H7 (cell line): ENCODE measurements at regions not wholly inside any gene's neighbourhood (a gene's known extent, or its start where the extent isn't known, plus 50 kb on each side); places are given as distances from the start of the nearest gene placed in this dataset.
"Not testable (repeated sequence)": the region's sequence is repeated elsewhere in the genome, so short reads cannot be mapped to it uniquely, and the experiment has no call there.

Experiments used
- DNase-seq: peaks from one replicate; pipeline ENCODE4 v3.0.0; 2012
- H3K27me3 ChIP-seq: 2 replicates; pipeline ENCODE4 v1.6.0; 2011; ENCODE audit warnings: mild to moderate bottlenecking, low read length; ENCODE audit not compliant: control insufficient read depth, insufficient read depth
- H3K36me3 ChIP-seq: replicated peaks from 2 replicates; pipeline ENCODE4 v1.5.1; 2011; ENCODE audit warnings: low read length; ENCODE audit not compliant: control insufficient read depth, insufficient read depth
- H3K4me3 ChIP-seq: 2 replicates; pipeline ENCODE4 v1.5.1; 2011; ENCODE audit warnings: low read depth, mild to moderate bottlenecking, control low read depth, low read length, moderate library complexity; ENCODE audit not compliant: insufficient read depth

- Histone ChIP-seq H3K36me3 (no peaks in the 10 kb centered on the region), H3K4me3 (no peak overlapping the region), H3K27me3 (no peaks in the 10 kb centered on the region)
- no peak for DNase-seq
These were observed 52.3 kb upstream of the PTPN12 start for GRCh38 chr7:77484785-77485184.

GRCh38 chr7:77482015-77482414, 55.1 kb upstream of the PTPN12 start:
- Histone ChIP-seq H3K4me3 (no peak overlapping the region), H3K27me3 (no peaks in the 10 kb centered on the region)
- no peak for DNase-seq

GRCh38 chr7:77481615-77482014, 55.5 kb upstream of the PTPN12 start:
- H3K4me3 ChIP-seq = no peak overlapping the region
- no peaks in the 10 kb centered on the region for H3K36me3 ChIP-seq
- DNase-seq = no peak
- H3K27me3 ChIP-seq = no peaks in the 10 kb centered on the region

More at GRCh38 chr7:77482015-77482414, 55.1 kb upstream of the PTPN12 start:
- H3K36me3 ChIP-seq = no peaks in the 10 kb centered on the region

GRCh38 chr7:77480102-77480627, 56.9 kb upstream of the PTPN12 start:
- not testable (repeated sequence) for H3K36me3 ChIP-seq

GRCh38 chr7:77479536-77480088, 57.5 kb upstream of the PTPN12 start:
- H3K4me3 ChIP-seq = no peak overlapping the region
- peak; percentile 30 for DNase-seq
- H3K27me3 ChIP-seq = no peaks in the 10 kb centered on the region
- no peaks in the 10 kb centered on the region for H3K36me3 ChIP-seq

More at GRCh38 chr7:77480102-77480627, 56.9 kb upstream of the PTPN12 start:
- not testable (repeated sequence) for H3K27me3 ChIP-seq, DNase-seq, H3K4me3 ChIP-seq

DNA sequence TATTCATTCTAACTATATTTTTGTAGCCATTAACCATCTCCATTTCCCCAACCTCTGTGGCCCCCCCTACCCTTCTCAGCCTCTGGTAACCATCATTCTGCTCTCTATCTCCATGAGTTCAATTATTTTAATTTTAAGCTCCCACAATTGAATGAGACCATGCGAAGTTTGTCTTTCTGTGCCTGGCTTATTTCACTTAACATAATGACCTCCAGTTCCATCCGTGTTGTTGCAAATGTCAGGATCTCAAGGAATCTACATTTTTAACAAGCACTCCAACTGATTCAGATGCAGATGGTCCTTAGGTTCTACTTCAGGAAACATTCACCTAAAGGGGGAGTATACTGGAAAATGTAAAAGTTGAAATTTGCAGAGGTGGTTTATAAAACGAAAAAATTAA, 60.2 kb upstream of the PTPN12 start:
- no peaks in the 10 kb centered on the region for H3K27me3 ChIP-seq
- DNase-seq = no peak
- no peaks in the 10 kb centered on the region for H3K36me3 ChIP-seq
- H3K4me3 ChIP-seq = no peak overlapping the region

DNA sequence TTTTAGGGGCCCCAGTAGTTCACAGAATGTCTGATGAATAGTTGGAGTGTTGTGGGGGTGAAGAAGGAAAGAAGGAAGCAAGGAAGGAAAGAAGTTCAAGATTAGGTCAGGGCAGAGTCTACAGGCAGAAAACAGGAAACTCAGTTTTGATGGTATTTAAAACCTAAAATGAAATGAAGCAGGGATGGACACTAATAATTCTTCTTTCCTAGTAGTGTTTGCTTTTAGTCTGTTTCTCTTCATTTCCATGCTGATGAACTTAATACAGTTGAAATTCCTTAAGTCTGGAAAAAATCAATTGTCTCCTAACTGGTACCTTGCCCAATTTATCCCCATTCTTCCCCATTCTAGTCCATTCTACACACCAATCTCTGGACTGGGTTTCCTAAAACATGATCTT, 59.0 kb upstream of the GSAP start:
- no peak for DNase-seq
- Histone ChIP-seq H3K36me3 (no peaks in the 10 kb centered on the region), H3K4me3 (no peak overlapping the region), H3K27me3 (no peaks in the 10 kb centered on the region)

- no peak for DNase-seq
- H3K4me3 ChIP-seq = no peak overlapping the region
- H3K36me3 ChIP-seq = no peaks in the 10 kb centered on the region
- no peaks in the 10 kb centered on the region for H3K27me3 ChIP-seq
These were observed 58.6 kb upstream of the GSAP start for GRCh38 chr7:77474756-77475155.

DNA sequence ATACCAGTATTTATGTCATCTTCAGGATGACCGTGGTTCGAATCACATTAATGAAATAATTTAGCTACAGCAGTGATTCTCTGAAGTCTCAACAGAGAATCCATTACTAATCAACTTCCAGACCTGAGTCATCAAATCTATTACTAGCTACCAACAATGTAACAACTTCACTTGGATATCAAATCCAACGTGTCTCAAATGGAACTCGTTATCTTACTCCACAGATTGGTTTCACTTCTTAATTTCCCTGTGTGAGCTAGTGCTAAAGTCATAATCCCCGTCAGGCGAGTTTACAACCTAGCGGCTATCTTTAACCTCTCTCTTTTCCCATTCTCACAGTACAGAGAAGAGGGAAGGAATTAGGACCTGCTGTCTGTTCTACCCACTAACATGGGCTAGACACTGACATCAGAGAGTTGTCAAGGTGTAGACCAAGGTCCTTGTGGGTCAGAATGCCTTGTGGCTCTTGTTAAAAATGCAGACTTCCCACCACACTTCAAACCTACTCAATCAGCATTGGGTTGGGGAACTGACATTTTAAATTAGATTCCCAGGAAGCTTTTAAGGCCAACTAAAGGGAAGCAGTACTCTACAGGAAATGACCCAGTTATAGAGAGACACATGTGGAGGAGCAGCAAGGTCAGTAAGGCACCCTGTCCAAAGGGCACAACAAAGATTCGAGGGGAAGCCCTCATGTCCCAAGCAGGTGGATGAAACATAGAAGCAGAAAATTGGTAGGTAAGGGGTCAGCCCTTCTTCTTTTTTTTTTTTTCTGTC, 57.3 kb upstream of the GSAP start:
- no peak for DNase-seq
- Histone ChIP-seq H3K27me3 (no peaks in the 10 kb centered on the region), H3K36me3 (no peaks in the 10 kb centered on the region; the same call in 1 of the 2 replicates), H3K4me3 (no peak overlapping the region)

- Histone ChIP-seq H3K4me3 (no peak overlapping the region), H3K27me3 (no peaks in the 10 kb centered on the region), H3K36me3 (no peaks in the 10 kb centered on the region; the same call in 1 of the 2 replicates)
- no peak for DNase-seq
These were observed 53.8 kb upstream of the GSAP start for GRCh38 chr7:77469927-77470326.

DNA sequence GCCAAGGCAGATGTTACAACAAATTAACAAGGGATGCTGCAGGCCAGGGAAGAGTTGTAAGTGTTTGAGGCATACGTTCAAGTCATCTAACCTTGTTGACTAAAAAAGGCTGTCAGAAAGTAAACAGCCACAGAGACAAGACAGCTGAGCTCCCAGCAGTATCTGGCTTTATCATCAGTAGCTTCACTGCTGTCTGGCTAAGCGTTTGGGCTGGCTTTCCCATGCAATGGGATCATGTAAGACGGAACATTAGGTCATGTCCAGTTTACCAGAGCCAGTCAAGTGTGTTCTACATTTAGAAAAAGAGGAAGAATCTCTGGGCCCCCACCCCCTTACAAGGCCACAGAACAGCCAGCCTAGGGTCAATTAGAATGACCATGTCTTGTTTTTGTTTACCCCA, 51.3 kb upstream of the GSAP start:
- no peak overlapping the region for H3K4me3 ChIP-seq

DNA sequence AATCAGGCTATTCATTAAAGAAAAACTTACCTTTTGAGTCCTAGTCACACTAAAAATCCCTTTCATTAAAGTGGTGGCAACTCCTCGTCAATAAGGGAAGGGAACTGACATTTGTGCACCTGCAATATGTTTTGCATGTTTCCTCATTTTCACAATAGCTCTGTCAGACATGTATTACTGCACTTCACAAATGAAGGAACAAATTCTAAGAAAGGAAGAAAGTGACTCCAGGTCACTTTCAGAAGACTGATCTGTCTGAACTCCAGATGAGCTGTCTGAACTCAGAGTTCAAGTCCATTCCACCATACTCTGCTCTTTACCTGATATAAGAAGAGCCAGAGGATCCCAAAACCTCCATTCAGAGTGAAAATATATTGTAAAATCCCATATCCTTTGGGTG, 50.3 kb upstream of the GSAP start:
- DNase-seq = no peak
- Histone ChIP-seq H3K4me3 (no peak overlapping the region), H3K27me3 (no peaks in the 10 kb centered on the region), H3K36me3 (no peaks in the 10 kb centered on the region; the same call in 1 of the 2 replicates)

More for the DNA sequence above, 51.3 kb upstream of the GSAP start:
- H3K27me3 ChIP-seq = no peaks in the 10 kb centered on the region
- no peaks in the 10 kb centered on the region; the same call in 1 of the 2 replicates for H3K36me3 ChIP-seq
- no peak for DNase-seq
